ENCODE measurements at regions not wholly inside any gene's neighbourhood (a gene's known extent, or its start where the extent isn't known, plus 50 kb on each side); places are given as distances from the start of the nearest gene placed in this dataset.

DNA sequence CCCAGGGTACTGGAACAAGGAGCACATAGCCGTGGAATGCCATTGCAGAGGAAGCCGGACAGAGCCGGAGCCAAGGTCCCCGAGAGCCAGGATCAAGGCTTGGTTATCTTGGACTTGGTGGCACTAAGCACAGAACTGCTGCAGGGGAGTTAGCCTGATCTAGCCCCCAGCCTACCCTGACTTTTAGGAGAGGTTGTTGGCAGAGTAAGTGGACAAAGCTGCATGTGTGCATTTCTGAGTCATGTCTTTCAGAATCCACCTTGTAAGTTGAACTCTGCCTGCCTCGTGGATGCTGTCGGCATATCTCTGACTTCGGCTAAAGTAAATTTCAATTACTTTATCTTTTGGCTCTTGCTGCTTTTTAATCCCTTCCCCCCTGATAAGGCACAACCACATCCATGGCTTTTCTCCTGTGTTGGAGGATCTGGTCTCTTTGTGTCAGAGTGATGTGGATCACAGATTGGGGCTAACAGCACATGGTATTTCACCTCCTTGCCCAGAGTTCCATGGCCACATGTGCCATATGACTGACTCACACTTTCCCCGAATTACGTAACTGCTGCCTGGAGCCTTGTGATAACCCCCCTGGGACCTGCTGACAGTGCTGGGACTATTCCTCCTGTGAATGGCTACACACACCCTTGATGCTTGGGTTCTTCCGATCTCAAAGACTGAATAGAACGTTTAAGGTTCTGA lies 240.3 kb downstream of the EMP1 start:
- Mint-ChIP-seq H3K27me3 (ENCODE audit: low read depth in 2 of 2) (peaks cover 6 to 8% of the 10 kb centered on the region in 2 donors), H3K4me3 (no peak overlapping the region), H3K4me1 (no peaks in the 10 kb centered on the region), H3K36me3 (no peaks in the 10 kb centered on the region), H3K9me3 (no peaks in the 10 kb centered on the region), H3K27ac (no peak overlapping the region)
- no peak overlapping the region for H3K4me3 ChIP-seq (ENCODE audit: low read length)
- intact Hi-C loops (cut with micrococcal nuclease) = no loop called here
- 90% methylated on average over 11 of the region's 11 CpGs for WGBS (ENCODE audit: insufficient coverage)
- H3K4me1 ChIP-seq (ENCODE audit: control insufficient read depth, insufficient read depth, low read length) = no peaks in the 10 kb centered on the region
- no peaks in the 10 kb centered on the region for H3K27me3 ChIP-seq (ENCODE audit: control insufficient read depth, insufficient read depth, low read length)
- DNase-seq = no peak
- no peaks in the 10 kb centered on the region for H3K9me3 ChIP-seq (ENCODE audit: control insufficient read depth, insufficient read depth, low read length)
- TF ChIP-seq, protein P1, sequence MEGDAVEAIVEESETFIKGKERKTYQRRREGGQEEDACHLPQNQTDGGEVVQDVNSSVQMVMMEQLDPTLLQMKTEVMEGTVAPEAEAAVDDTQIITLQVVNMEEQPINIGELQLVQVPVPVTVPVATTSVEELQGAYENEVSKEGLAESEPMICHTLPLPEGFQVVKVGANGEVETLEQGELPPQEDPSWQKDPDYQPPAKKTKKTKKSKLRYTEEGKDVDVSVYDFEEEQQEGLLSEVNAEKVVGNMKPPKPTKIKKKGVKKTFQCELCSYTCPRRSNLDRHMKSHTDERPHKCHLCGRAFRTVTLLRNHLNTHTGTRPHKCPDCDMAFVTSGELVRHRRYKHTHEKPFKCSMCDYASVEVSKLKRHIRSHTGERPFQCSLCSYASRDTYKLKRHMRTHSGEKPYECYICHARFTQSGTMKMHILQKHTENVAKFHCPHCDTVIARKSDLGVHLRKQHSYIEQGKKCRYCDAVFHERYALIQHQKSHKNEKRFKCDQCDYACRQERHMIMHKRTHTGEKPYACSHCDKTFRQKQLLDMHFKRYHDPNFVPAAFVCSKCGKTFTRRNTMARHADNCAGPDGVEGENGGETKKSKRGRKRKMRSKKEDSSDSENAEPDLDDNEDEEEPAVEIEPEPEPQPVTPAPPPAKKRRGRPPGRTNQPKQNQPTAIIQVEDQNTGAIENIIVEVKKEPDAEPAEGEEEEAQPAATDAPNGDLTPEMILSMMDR (IDR thresholded peaks at IDR 0.05) = no peak
- H3K27ac ChIP-seq (ENCODE audit: low read length) = no peak overlapping the region
- H3K36me3 ChIP-seq (ENCODE audit: control insufficient read depth, insufficient read depth, low read length) = no peaks in the 10 kb centered on the region
- ATAC-seq = no peak

DNA sequence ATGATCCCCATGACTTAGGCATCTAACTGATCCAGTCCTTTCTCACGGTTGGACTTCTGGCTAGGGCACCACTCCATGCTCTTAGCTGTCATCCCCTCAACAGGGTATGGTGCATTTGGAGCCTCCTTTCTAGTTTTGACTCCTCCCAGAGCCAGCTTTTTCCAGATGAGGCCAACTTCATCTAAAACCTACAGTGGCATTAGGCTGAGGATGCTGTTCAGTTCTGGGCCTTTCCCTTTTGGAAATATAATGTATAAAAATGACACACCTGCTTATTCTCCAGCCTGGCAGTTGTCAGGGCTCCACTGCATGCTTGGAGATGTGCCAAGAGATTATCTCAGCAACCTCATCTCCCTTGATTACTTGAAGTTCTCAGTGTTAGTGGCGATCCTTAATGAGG lies 239.7 kb downstream of the EMP1 start:
- TF ChIP-seq, protein P1 (IDR thresholded peaks at IDR 0.05) = no peak
- peaks cover 6 to 8% of the 10 kb centered on the region in 2 donors for H3K27me3 Mint-ChIP-seq (ENCODE audit: low read depth in 2 of 2)
- no peaks in the 10 kb centered on the region for H3K9me3 Mint-ChIP-seq
- intact Hi-C loops (cut with micrococcal nuclease) = no loop called here
- no peak for ATAC-seq
- 93% methylated on average over 2 of the region's 2 CpGs for WGBS (ENCODE audit: insufficient coverage)
- no peaks in the 10 kb centered on the region for H3K36me3 Mint-ChIP-seq
- H3K4me3 ChIP-seq (ENCODE audit: low read length) = no peak overlapping the region
- H3K4me1 ChIP-seq (ENCODE audit: control insufficient read depth, insufficient read depth, low read length) = no peaks in the 10 kb centered on the region
- H3K27me3 ChIP-seq (ENCODE audit: control insufficient read depth, insufficient read depth, low read length) = no peaks in the 10 kb centered on the region
- H3K27ac ChIP-seq (ENCODE audit: low read length) = no peak overlapping the region
- no peaks in the 10 kb centered on the region for H3K36me3 ChIP-seq (ENCODE audit: control insufficient read depth, insufficient read depth, low read length)
- H3K4me1 Mint-ChIP-seq = no peaks in the 10 kb centered on the region
- DNase-seq = no peak
- H3K9me3 ChIP-seq (ENCODE audit: control insufficient read depth, insufficient read depth, low read length) = no peaks in the 10 kb centered on the region
- H3K4me3 Mint-ChIP-seq = no peak overlapping the region
- no peak overlapping the region for H3K27ac Mint-ChIP-seq

DNA sequence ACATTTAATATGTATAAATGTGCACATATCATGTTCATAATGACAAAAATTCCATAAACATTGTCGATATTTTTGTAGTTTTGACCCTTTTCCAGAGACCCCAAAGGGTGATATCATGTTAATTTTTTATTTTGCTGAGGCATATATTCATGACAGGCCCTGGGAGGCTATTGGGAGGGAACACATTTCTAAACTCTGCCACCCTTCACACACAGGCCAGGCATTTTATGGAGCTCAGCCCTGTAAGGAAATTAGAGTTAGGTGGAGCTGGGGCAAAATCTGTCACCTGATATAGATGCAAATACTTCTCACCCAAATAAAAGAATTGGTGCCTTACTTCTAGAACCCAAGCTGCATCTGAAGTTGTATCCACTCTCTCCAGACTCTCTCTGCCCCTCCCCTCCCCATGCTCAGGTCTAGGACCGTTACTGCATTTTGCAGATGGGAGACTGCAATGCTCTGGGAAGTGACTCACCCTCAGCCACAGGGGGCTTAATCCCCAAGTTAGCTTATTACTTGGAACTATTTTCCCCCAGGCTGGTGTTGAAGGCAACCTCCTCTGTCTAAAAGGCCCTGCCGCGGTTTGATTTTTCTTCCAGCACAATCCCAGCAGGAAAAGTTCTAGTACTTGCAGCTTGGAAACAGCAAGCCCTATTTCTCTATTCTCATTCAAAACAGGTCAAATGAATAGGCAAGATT lies 238.9 kb downstream of the EMP1 start:
- WGBS (ENCODE audit: insufficient coverage) = 56% methylated on average over 3 of the region's 4 CpGs

More for the DNA sequence above, 238.9 kb downstream of the EMP1 start:
- ATAC-seq = no peak
- Histone ChIP-seq H3K27me3 (ENCODE audit: control insufficient read depth, insufficient read depth, low read length) (no peaks in the 10 kb centered on the region), H3K27ac (ENCODE audit: low read length) (no peak overlapping the region), H3K9me3 (ENCODE audit: control insufficient read depth, insufficient read depth, low read length) (no peaks in the 10 kb centered on the region), H3K36me3 (ENCODE audit: control insufficient read depth, insufficient read depth, low read length) (no peaks in the 10 kb centered on the region), H3K4me1 (ENCODE audit: control insufficient read depth, insufficient read depth, low read length) (no peaks in the 10 kb centered on the region), H3K4me3 (ENCODE audit: low read length) (no peak overlapping the region)
- Mint-ChIP-seq H3K36me3 (no peaks in the 10 kb centered on the region), H3K27me3 (ENCODE audit: low read depth in 2 of 2) (peaks cover 6 to 8% of the 10 kb centered on the region in 2 donors), H3K27ac (no peak overlapping the region), H3K9me3 (no peaks in the 10 kb centered on the region), H3K4me3 (no peak overlapping the region), H3K4me1 (no peaks in the 10 kb centered on the region)
- no peak for DNase-seq
- TF ChIP-seq, protein P1 (IDR thresholded peaks at IDR 0.05) = no peak
- intact Hi-C loops (cut with micrococcal nuclease) = no loop called here
